PC-3 (cell line): ENCODE measurements at regions not wholly inside any gene's neighbourhood (a gene's known extent, or its start where the extent isn't known, plus 50 kb on each side); places are given as distances from the start of the nearest gene placed in this dataset.

Source experiments
- ATAC-seq: fragments of 200-7000 bp; cut with Tn5 transposase; 2 replicates; pipeline ENCODE4 v1.9.1; 2020; ENCODE audit warnings: mild to moderate bottlenecking, moderate library complexity
- BruUV-seq: library from RNA; stranded (reverse); fragments of 400-500 nt; replicated peaks from 2 replicates; lab custom pipeline; 2021; lab: Mats Ljungman, UMichigan
- CTCF ChIA-PET: fragments of 300-600 bp; sonication (Branson Sonifier 250); formaldehyde crosslinking; loops from one replicate; lab custom pipeline; 2022; ENCODE audit warnings: antibody characterized with exemption; lab: Charles Lee
- POLR2A ChIA-PET: fragments of 300-600 bp; sonication (Branson Sonifier 250); formaldehyde crosslinking; loops from one replicate; lab custom pipeline; 2022; ENCODE audit warnings: antibody characterized with exemption; ENCODE audit not compliant: unreplicated experiment; lab: Charles Lee
- DNase-seq: peaks from one replicate; pipeline ENCODE4 v3.0.0-alpha.2; 2015
- H2AFZ ChIP-seq: fragments of 300-600 bp; sonication (generic); 2 replicates; pipeline ENCODE4 v1.6.0; 2016; ENCODE audit warnings: antibody characterized with exemption, low read length
- H3F3A ChIP-seq: fragments of 300-600 bp; sonication (generic); one replicate; pipeline ENCODE4 v1.6.0; 2017; ENCODE audit warnings: antibody characterized with exemption, low read length, control low read depth, mild to moderate bottlenecking; ENCODE audit not compliant: unreplicated experiment
- H3K27ac ChIP-seq: fragments of 300-600 bp; sonication (generic); 2 replicates; pipeline ENCODE4 v1.5.1; 2016; ENCODE audit warnings: mild to moderate bottlenecking, low read length
- H3K27me3 ChIP-seq: fragments of 300-600 bp; sonication (generic); 2 replicates; pipeline ENCODE4 v1.6.1; 2016; ENCODE audit warnings: low read length, mixed read lengths
- H3K36me3 ChIP-seq: fragments of 300-600 bp; sonication (generic); 2 replicates; pipeline ENCODE4 v1.6.1; 2016; ENCODE audit warnings: low read depth, mixed run types, low read length, mixed read lengths
- H3K4me1 ChIP-seq: fragments of 300-600 bp; sonication (generic); 2 replicates; pipeline ENCODE4 v1.5.1; 2016; ENCODE audit warnings: low read length; ENCODE audit not compliant: insufficient read depth
- H3K4me2 ChIP-seq: fragments of 300-600 bp; sonication (generic); 2 replicates; pipeline ENCODE4 v1.6.0; 2016; ENCODE audit warnings: low read length
- H3K4me3 ChIP-seq: fragments of 300-600 bp; sonication (generic); 2 replicates; pipeline ENCODE4 v1.5.1; 2016; ENCODE audit warnings: mild to moderate bottlenecking, low read length, mixed read lengths
- H3K79me2 ChIP-seq: fragments of 300-600 bp; sonication (generic); 2 replicates; pipeline ENCODE4 v1.6.1; 2017; ENCODE audit warnings: low read length, mixed read lengths
- H3K9ac ChIP-seq: fragments of 300-600 bp; sonication (generic); 2 replicates; pipeline ENCODE4 v1.6.0; 2016; ENCODE audit warnings: mild to moderate bottlenecking, low read length
- H3K9me2 ChIP-seq: fragments of 300-600 bp; sonication (generic); replicated peaks from 2 replicates; pipeline ENCODE4 v1.6.1; 2016; ENCODE audit warnings: mixed run types, low read length, mixed read lengths
- H3K9me3 ChIP-seq: fragments of 300-600 bp; sonication (generic); 2 replicates; pipeline ENCODE4 v1.6.1; 2016; ENCODE audit warnings: low read length, mixed read lengths
- H4K20me1 ChIP-seq: fragments of 300-600 bp; sonication (generic); 2 replicates; pipeline ENCODE4 v1.6.1; 2016; ENCODE audit warnings: low read length, mixed read lengths
- CTCF ChIP-seq: fragments of 300-600 bp; sonication (generic); conservative IDR thresholded peaks from 2 replicates; pipeline ENCODE4 v1.5.1; 2017; ENCODE audit warnings: antibody characterized with exemption, low read depth, mild to moderate bottlenecking, low read length
- EZH2 ChIP-seq: fragments of 300-600 bp; sonication (generic); IDR thresholded peaks from one replicate; pipeline ENCODE4 v1.6.1; 2017; ENCODE audit warnings: antibody characterized with exemption, mild to moderate bottlenecking, low read length; ENCODE audit not compliant: unreplicated experiment
- EZH2phosphoT487 ChIP-seq: fragments of 300-600 bp; sonication (generic); IDR thresholded peaks from 2 replicates; pipeline ENCODE4 v1.6.1; 2018; ENCODE audit warnings: mild to moderate bottlenecking, antibody characterized with exemption, low read length, borderline replicate concordance
- intact Hi-C: fragments of 100-400 bp; cut with micrococcal nuclease; formaldehyde crosslinking; loops from 2 replicates; pipeline ENCODE4 v1.9.0; 2023

- no peaks in the 10 kb centered on the region for H3K9me2 ChIP-seq
- no TSS peak for BruUV-seq
- no peak overlapping the region for H3K9ac ChIP-seq
- intact Hi-C loops = no loop called here
- ChIA-PET CTCF (no interaction called here), POLR2A (no interaction called here)
- ATAC-seq = no peak
- no peaks in the 10 kb centered on the region for H3K4me1 ChIP-seq
- no peak for DNase-seq
- H3F3A ChIP-seq = no peaks in the 10 kb centered on the region
- H2AFZ ChIP-seq = no peak overlapping the region
- no peaks in the 10 kb centered on the region for H3K27me3 ChIP-seq
- no peaks in the 10 kb centered on the region for H3K36me3 ChIP-seq
- TF ChIP-seq EZH2 = no peak
- TF ChIP-seq CTCF = no peak
- no peak for TF ChIP-seq EZH2phosphoT487
- H3K4me2 ChIP-seq = no peak overlapping the region
- H4K20me1 ChIP-seq = no peaks in the 10 kb centered on the region
- H3K79me2 ChIP-seq = no peaks in the 10 kb centered on the region
- H3K27ac ChIP-seq = no peak overlapping the region
- H3K9me3 ChIP-seq = no peaks in the 10 kb centered on the region
- no peak overlapping the region for H3K4me3 ChIP-seq
Measured at GRCh38 chr16:8084302-8084701, 506.0 kb downstream of the TMEM114 start.

GRCh38 chr16:8083560-8083959, 506.8 kb downstream of the TMEM114 start:
- CTCF ChIA-PET = no interaction called here
- no TSS peak for BruUV-seq

More at GRCh38 chr16:8083560-8083959, 506.8 kb downstream of the TMEM114 start:
- no peaks in the 10 kb centered on the region for H3K4me1 ChIP-seq
- DNase-seq = no peak
- no peaks in the 10 kb centered on the region for H3K9me3 ChIP-seq
- no peaks in the 10 kb centered on the region for H3F3A ChIP-seq
- H3K9ac ChIP-seq = no peak overlapping the region
- no peak for ATAC-seq
- H3K79me2 ChIP-seq = no peaks in the 10 kb centered on the region
- TF ChIP-seq CTCF (no peak), EZH2phosphoT487 (no peak), EZH2 (no peak)
- H3K27ac ChIP-seq = no peak overlapping the region
- no peaks in the 10 kb centered on the region for H3K9me2 ChIP-seq
- H3K27me3 ChIP-seq = no peaks in the 10 kb centered on the region
- H3K4me2 ChIP-seq = no peak overlapping the region
- POLR2A ChIA-PET = interaction anchor here (0.6 kb wide), 1 partner anchor 825 kb away, joined by 3 read pairs; no protein-coding TSS in a partner anchor
- H3K4me3 ChIP-seq = no peak overlapping the region
- intact Hi-C loops = no loop called here
- no peaks in the 10 kb centered on the region for H4K20me1 ChIP-seq
- H3K36me3 ChIP-seq = no peaks in the 10 kb centered on the region
- no peak overlapping the region for H2AFZ ChIP-seq
